ENCODE measurements at regions not wholly inside any gene's neighbourhood (a gene's known extent, or its start where the extent isn't known, plus 50 kb on each side); places are given as distances from the start of the nearest gene placed in this dataset.

GRCh38 chr18:46289931-46290330 is 185.7 kb downstream of the HAUS1 start:
- ATAC-seq (no peak), DNase-seq (ENCODE audit: low read depth, low spot score) (no peak)
- TF ChIP-seq TCF7L2 (IDR thresholded peaks at IDR 0.05; ENCODE audit: low read depth, low read length) = no peak
- no peak for TF ChIP-seq CTCF (IDR thresholded peaks at IDR 0.05)
- no peak for TF ChIP-seq REST (IDR thresholded peaks at IDR 0.05; ENCODE audit: insufficient read depth in 1 of 2, low read depth in 2 of 2, low read length in 1 of 2)
- no peak for TF ChIP-seq POLR2AphosphoS5 (IDR thresholded peaks at IDR 0.05; ENCODE audit: low read depth, low read length)
- no peak for TF ChIP-seq SIN3A (IDR thresholded peaks at IDR 0.05; ENCODE audit: borderline replicate concordance, insufficient read depth, low read depth, low read length)
- ChIA-PET POLR2A (no interaction called here), CTCF (no interaction called here)
- H3K27me3 ChIP-seq (ENCODE audit: control insufficient read depth, insufficient read depth, low read length) = no peaks in the 10 kb centered on the region
- no TSS peak for BruUV-seq (replicated peaks)
- in situ Hi-C loops (cut with HindIII; ENCODE audit: low pct_unique_long_range_greater_than_20kb, low sequenced_read_pairs) (no loop called here), intact Hi-C loops (cut with micrococcal nuclease; ENCODE audit: unreplicated experiment) (loop anchor here (10.0 kb wide), 1 partner anchor 195 kb away; no protein-coding TSS in a partner anchor)
- H3K36me3 ChIP-seq (ENCODE audit: control insufficient read depth, insufficient read depth, low read length) = no peaks in the 10 kb centered on the region
- no peaks in the 10 kb centered on the region for H3K4me1 ChIP-seq (ENCODE audit: control insufficient read depth, insufficient read depth, low read length)
- H3K9me3 ChIP-seq (ENCODE audit: control insufficient read depth, insufficient read depth, low read depth, low read length) = no peaks in the 10 kb centered on the region
- H3K27ac ChIP-seq (ENCODE audit: low read length) = no peak overlapping the region
- no peak overlapping the region for H3K4me3 ChIP-seq (ENCODE audit: low read depth in 2 of 2, low read length in 2 of 2)

DNA sequence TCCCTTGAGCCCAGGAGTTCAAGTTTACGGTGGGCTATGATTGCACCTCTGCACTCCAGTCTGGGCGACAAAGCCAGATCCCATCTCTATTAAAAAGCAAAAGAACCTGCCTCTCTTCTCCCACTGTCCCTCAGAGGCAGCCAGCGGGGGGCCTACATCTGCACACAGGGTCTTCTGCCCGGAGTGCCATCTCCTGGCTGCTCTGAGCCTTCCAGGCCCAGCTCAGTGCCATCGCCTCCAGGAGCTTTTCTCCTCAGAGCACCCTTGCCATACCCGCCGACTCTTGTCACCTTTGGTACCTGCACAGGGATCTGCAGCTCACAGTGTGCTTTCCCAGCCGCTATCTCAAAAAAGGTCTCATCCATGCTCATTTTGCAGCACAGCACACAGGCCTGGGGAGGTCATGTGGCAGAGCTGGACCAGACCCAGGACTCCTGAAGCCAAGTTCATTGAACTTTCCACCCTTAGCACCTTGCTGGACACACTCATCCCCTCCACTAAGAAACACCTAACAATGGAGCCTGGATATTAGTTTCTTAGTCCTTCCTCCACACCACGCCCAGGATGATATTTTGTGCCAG is 186.3 kb downstream of the HAUS1 start:
- no peak overlapping the region for H3K27ac ChIP-seq (ENCODE audit: low read length)
- intact Hi-C loops (cut with micrococcal nuclease; ENCODE audit: unreplicated experiment) = no loop called here
- no peaks in the 10 kb centered on the region for H3K36me3 ChIP-seq (ENCODE audit: control insufficient read depth, insufficient read depth, low read length)
- H3K4me1 ChIP-seq (ENCODE audit: control insufficient read depth, insufficient read depth, low read length) = no peaks in the 10 kb centered on the region
- no peaks in the 10 kb centered on the region for H3K27me3 ChIP-seq (ENCODE audit: control insufficient read depth, insufficient read depth, low read length)
- H3K4me3 ChIP-seq (ENCODE audit: low read depth in 2 of 2, low read length in 2 of 2) = no peak overlapping the region
- no TSS peak for BruUV-seq (replicated peaks)
- DNase-seq (ENCODE audit: low read depth, low spot score) (no peak), ATAC-seq (no peak)
- ChIA-PET CTCF (no interaction called here), POLR2A (no interaction called here)
- TF ChIP-seq REST (IDR thresholded peaks at IDR 0.05; ENCODE audit: insufficient read depth in 1 of 2, low read depth in 2 of 2, low read length in 1 of 2) = no peak
- no peak for TF ChIP-seq CTCF (IDR thresholded peaks at IDR 0.05)
- TF ChIP-seq POLR2AphosphoS5 (IDR thresholded peaks at IDR 0.05; ENCODE audit: low read depth, low read length) = no peak
- no peak for TF ChIP-seq SIN3A (IDR thresholded peaks at IDR 0.05; ENCODE audit: borderline replicate concordance, insufficient read depth, low read depth, low read length)
- no peak for TF ChIP-seq TCF7L2 (IDR thresholded peaks at IDR 0.05; ENCODE audit: low read depth, low read length)
- in situ Hi-C loops (cut with HindIII; ENCODE audit: low pct_unique_long_range_greater_than_20kb, low sequenced_read_pairs) = no loop called here
- no peaks in the 10 kb centered on the region for H3K9me3 ChIP-seq (ENCODE audit: control insufficient read depth, insufficient read depth, low read depth, low read length)

All from Panc1 (cell line).